ENCODE measurements at regions not wholly inside any gene's neighbourhood (a gene's known extent, or its start where the extent isn't known, plus 50 kb on each side); places are given as distances from the start of the nearest gene placed in this dataset.
"Not testable (repeated sequence)": the region's sequence is repeated elsewhere in the genome, so short reads cannot be mapped to it uniquely, and the experiment has no call there.

DNA sequence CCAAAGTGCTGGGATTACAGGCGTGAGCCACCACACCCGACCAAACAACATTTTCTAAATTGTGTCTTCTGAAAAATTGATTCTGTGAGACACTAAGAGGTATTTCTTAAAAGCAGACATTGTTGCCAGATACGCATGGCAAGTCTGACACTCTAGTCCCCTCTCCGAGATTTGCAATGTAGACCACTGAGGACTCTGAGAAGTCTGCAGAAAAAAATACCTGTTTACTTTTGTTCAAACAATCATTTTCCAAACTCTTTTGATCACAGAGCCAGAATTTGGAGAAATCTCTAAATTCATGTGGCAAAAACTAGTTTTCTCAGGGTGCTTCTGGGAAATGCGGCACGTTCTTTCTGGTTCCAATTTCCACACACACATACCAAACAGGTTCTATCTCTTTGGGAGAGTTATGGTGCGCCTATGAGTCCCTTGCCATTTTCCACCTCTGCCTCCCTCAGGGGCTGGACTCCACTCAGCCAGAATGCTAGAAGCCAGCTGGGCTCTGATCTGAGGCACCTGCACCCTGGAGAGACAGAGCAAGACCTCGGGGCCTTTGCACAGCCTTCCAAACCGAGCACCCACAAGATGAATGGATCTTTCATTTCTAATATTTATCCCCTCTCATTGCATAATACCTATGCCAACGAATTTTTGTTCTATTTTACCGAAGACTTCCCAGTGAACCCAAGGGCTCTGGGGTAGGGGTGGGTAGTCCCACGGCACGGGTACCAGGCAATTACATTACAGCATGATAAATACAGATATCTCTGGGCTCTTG lies 152.7 kb downstream of the MYCN start:
- no peak for DNase-seq

DNA sequence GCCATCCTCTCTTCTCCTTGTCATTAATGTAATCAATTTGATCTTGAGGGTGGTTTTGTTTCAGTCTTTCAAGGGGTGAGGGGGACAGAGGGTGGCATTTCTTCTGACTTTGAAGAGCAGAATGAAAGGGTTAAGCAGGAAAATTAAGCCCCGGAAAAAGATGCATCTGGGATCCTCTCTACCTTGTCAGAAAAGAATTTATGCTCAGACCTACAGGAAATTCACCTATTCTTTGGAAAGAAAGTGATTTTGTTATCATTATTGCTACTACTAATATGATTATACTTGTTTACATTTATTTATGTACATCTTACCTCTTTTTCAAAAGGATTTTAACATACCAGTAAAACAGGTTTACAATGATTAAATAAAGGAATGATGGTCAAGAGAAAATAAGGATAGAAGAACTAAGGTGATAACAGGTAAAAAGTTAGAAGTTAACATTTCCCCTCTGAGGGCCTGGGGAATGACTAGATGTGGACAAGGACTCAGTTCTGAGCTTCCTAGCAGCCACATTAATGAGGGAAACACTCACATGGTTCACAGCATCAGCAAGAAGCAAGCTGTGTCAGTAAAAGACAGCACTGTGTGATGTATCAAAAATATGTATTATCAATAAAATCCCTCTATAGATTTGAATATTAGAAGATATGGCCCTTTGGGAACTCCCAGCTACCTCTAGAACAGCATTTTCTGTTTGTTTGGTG lies 151.4 kb downstream of the MYCN start:
- DNase-seq, result no peak

DNA sequence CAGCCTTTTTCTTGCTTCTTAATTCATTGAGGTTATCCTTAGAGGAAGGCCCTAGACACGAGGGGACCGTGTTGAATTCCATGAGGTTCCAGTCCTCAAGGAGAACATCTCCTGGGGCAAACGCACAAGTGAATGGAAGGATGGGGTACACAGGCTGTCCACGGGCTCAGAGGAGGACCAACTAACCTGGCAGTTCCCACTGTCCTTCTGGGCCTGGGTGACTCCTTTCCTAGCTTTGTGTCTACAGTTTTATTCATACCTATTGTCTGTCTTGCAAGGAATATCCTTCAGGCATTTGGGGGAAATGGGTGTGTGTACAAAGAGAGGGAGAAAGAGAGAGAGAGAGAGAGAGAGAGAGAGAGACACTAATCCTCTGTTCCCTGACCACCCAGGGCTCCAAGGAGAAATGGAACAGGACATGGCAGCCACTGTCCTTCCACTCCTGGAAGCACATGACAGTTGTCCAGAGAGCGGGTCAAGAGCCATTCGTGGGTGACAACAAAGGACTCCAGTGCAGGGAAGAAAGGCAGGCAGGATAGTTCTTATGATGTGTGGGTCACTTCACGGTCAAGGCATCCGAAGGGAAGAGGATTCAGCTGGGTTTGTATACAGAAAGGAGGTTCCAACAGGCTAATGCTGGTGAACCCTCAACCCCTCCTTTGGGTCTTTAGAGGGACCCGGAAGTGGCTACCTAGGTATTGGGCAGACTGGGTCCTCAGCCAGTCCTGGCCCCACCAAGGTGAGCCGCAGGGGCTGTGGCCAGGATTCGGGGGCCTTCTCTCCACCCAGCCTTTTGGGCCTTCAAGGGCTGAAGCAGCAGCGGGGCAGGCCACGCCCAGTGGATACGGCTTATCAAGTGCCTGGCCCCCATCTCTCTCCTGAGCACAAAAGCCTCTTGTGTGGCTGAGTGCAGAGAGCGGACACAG lies 150.6 kb downstream of the MYCN start:
- DNase-seq, result no peak

DNA sequence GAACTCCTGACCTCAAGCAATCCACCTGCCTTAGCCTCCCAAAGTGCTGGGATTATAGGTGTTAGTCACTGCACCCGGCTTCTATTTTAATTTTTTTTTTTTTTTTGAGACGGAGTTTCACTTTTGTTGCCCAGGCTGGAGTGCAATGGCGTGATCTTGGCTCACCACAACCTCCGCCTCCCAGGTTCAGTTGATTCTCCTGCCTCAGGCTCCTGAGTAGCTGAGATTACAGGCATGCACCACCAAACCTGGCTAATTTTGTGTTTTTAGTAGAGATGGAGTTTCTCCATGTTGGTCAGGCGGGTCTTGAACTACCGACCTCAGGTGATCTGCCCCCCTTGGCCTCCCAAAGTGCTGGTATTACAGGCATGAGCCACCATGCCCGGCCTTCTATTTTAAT lies 149.1 kb downstream of the MYCN start:
- not testable (repeated sequence) for DNase-seq

DNA sequence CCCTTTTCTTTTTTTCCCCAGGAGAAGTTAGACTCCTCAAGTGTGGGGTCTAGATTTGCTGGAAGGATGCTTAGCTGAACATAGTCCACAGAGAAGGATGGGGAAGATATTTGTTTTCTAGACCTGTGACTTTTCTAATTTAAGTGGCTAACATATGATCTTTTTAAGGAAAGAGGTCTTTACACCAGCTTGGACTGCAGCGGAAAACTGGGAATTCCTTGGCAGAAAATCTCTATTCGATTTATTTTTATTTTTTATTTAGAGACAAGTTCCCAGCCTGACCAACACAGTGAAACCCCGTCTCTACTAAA lies 148.4 kb downstream of the MYCN start:
- no peak for DNase-seq

DNA sequence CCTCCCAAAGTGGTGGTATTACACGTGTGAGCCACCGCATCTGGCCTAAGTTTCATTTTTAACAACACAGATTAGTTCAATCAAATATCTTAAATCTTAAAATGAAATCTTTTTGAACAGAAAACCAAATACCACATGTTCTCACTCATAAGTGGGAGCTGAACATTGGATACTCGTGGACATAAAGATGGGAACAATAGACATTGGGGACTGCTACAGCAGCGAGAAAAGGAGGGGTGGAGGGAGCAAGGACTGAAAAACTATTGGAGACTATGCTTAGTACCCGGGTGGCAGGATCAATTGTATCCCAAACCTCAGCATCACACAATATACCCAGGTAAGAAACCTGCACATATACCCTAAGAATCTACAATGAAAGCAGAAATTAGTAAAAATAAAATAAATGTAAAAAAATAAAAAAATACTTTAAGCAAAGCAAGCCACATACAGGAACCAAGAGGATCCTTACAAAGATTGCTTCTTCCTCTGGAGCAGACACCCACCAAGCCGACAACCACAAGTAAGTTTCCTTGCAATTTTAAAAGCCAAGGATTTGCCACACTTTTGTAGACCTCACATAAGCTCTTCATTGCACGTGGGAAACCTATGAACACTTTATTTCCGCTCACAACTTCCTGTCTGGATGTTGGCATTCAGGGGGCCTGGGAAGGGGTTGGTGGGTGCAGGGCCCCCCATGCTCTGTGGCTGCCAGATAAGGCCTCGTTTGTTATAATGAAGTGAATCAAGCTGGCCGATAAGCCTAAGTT lies 147.9 kb downstream of the MYCN start:
- DNase-seq, result no peak

DNA sequence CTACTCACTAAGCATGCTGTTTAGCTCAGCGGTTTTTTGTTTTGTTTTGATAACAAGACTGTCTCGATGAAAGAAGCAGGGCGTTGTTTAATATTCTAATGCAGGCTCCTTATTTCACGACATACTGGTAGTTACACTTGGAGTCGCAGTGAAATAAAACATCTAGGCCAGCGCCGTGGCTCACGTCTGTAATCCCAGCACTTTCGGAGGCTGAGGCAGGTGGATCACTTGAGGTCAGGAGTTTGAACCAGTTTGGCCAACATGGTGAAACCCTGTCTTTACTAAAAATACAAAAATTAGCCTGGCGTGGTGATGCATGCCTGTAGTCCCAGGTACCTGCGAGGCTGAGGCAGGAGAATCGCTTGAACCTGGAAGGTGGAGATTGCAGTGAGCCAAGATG lies 145.8 kb downstream of the MYCN start:
- not testable (repeated sequence) for DNase-seq

DNA sequence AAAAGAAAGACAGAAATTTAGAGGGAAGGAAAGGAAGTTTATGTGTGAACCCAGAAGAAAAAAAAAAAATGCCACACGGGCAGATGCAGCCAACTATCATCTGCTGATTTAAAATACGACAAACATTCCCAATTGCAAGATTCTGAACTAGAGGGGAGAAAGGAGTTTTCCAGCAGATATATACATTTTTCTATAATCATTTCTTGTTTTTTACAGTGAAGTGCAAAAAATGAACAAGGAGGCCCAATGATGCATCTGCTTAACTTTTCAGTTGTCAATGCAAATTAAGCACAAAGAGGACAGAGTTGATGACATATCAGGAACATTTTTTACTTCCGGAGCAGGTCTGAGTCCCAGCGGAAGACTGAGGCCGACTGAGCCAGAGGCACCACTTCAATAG lies 144.7 kb downstream of the MYCN start:
- no peak for DNase-seq

DNA sequence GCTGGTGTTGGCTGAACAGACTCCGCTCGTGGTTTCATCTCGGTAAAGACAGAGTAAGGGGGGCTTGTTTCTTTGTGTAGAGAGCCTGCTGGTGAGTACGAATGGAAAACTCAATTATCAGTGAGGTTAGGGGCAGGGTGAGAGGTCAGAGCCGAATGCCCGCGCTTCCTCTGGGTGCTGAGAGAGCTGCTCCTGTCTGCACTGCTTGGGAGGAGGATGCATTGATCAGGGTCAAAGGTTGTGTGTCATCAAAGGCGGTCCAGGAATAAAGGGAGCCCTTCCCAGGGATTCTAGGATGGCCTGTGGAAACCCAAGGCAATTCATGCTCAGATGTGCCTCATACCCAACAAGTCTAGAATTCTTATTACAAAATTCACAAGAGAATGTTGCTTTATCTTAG lies 143.9 kb downstream of the MYCN start:
- no peak for DNase-seq

DNA sequence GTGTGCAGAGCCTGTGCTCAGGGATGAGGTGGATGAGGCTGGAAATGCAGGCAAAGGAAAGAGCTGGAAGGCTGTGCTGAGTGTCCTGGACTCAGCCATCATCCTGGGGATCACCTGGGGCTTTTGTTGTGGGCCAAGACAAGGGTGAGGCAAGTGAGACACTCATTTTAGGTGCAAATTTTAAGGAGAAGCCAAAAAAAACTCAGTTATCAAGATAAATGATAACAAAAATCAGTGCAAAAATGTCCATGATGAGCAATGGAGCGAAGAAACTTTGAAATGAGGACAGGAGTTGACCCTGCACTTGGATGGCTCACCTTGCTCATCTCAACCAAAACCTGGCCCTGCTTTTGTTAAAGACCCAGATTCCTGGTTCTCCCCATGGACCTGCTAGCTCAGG lies 141.9 kb downstream of the MYCN start:
- no peak for DNase-seq

DNA sequence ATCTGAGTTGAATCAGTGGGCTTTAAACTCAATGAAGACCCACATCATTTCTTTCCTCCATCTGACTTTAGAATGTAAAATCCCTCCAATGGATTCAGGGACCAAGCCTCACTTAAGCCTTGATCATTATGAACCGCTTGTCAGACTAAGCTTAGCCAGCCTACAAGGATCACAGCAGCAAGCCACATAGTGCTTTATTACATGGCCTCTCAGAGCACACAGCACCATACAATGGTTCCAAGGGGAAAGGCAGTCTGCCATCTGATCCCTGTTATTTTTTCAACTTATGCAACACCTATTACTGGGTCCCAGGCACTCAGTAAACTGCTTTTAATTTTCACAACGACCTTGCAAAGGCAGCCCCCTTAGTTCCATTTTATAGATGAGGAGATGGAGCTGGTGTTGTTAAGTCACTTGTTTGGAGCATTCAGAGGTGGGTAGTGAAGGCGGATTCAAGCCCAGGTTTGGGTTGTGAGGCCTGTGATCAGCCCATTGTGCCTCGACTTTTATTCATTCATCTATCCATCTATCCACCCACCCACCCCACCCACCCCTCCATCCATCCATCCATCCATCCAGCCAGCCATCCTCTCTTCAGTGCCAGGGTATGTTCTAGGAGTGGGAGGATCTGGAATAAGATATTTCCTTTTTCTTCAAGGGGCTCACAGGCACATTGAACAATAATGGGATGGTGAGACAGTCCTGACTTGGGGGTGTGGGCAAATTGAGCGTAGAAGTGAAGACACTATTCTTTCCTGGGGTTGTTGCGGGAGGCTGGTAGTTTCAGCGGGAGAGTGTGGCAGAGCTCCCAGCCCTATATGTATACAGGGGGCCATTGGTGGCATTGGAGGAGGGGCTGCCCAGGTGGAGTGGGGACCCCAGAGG lies 141.2 kb downstream of the MYCN start:
- DNase-seq, result no peak

DNA sequence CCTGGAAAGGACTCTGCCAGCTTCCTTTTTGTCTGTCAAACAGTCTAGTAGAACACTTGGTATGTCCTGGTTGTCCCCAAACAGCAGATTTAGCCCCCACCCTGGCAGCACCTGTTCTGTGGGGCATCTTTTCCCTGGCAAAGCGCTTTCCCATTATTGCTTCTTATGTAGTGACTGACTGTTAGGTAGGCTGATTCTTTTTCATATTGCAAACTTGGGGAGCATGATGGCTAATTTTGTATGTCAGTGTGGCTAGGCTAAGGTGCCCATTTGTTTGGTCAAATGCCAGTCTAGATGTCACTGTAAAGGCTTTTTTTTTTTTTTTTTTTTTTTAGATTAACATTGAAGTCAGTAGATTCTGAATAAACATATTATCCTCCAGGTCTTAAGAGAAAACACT lies 140.2 kb downstream of the MYCN start:
- DNase-seq, result no peak

DNA sequence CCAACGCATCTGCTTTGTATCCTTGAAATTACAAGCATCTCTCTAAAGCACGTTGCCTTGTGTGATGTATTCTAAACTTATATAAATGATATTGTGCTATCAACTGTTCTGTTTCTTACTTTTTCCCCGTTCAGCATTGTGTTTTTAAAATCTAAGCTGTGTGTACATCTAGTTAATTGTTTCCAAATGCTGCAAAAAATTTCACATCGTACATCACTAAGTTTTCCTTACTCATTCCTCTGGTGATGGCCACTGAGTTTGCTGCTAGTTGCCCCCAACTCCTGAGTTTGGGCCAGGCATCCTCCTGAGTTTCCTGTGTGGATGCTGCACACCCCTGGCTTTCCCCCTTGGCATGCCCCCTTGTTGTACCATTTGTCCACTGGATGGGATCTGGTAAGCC lies 139.7 kb downstream of the MYCN start:
- DNase-seq, result no peak

DNA sequence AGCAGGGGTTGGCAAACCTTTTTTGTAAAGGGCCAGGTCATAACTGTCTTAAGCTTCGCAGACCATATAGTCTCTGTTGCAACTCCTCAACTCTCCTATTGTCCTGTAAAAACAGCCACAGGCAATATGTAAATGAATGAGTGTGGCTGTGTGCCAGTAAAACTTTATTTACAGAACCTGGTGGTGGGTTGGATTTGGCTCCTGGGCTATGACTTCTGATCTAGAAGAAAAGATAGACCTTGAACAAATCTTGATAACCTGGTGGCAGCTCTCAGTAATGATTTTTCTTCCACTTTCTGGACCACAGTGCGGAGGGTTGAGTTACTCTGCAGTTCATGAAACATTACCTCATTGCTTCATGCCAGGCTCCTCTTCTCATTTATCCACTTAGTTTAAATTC lies 139.3 kb downstream of the MYCN start:
- DNase-seq, result no peak

DNA sequence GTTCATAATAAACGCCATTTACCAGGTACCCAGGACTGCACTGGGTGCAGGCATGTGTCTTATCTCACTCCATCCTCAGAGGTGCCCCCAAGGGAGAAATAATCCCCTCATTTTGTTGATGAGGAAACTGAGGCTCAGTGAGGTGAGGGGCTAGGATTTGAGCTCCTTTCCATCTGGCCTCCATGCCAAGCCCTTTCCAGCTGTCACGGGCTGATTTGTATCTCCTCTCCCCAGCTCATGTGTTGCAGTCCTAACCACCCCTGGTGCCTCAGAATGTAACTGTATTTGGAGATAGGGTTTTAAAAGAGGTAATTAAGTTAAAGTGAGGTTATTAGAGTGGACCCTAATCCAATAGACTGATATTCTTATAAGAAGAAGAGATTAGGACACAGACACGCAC lies 137.3 kb downstream of the MYCN start:
- DNase-seq, result no peak

DNA sequence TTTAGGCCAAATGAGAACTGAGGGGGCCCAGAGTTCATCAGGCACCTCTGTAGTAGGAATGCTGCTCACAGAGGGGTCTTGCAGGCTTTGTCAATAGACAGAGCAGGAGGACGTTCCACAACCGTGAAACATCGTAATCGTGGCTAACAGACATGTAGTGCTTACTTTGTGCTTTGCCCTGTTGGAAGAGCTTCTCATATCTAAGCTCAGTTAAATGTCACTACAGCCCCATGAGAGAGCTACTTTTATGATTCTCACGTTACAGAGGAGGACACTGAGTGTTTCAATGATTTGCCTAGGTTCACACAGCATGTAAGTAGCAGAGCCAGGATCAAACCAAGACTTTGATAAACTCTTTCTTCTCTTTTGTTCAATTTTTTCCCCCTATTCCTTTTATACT lies 136.6 kb downstream of the MYCN start:
- no peak for DNase-seq

DNA sequence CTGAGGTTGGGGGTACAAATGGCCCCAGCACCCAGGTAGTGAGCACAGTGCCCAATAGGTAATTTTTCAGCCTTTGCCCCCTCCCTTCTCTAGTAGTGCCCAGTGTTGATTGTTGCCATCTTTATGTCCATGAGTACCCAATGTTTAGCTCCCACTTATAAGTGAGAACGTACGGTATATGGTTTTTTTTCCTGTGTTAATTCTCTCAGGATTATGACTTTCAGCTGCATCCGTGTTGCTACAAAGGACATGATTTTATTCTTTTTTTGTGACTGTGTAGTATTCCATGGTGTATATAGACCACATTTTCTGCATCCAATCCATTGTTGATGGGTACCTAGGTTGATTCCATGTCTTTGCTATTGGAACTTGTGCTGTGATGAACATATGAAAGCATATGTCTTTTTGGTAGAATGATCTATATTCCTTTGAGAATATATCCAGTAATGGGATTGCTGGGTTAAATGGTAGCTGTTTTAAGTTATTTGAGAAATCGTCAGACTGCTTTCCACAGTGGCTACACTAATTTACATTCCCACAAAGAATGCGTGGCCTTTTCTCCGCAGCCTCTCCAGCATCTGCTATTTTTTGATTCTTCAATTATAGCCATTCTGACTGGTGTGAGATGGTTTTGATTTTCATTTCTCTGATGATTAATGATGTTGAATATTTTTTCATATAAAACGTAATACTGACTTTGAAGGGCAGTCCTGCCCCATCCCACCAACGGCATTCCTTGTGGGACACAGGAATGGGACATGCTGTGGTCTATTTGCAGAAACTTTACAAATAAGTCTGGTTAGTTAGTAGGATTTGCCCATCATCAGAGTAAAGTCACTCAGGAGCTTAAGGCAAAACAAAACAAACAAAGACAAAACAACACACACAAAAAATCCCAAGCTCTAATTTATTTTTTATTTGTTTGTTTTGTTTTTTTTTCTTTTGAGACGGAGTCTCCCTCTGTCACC lies 135.0 kb downstream of the MYCN start:
- DNase-seq, result no peak

DNA sequence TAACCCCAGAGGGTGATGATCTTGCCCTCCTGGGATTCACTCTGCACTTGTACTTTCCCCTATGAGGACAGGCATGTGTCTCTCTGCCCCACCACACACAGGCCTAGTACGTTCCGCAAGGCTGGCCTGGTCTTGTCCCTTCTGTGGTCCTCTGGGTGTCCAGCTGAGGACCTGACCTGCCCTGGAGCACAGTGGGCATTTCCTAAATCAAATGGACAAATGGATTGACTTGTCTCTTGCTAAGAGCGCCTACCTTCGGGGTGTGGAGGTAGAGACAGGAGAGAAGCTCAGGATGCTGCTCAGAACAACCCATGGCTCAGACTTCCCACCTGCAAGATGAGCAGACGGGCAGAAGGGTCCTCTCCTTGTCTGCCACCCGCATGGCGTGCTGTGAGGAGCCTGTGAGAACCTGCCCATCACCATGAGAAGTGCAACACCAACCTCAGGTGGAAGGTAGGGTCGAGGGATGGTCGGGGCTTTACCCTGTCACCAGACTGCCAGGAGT lies 133.6 kb downstream of the MYCN start:
- DNase-seq, result no peak

DNA sequence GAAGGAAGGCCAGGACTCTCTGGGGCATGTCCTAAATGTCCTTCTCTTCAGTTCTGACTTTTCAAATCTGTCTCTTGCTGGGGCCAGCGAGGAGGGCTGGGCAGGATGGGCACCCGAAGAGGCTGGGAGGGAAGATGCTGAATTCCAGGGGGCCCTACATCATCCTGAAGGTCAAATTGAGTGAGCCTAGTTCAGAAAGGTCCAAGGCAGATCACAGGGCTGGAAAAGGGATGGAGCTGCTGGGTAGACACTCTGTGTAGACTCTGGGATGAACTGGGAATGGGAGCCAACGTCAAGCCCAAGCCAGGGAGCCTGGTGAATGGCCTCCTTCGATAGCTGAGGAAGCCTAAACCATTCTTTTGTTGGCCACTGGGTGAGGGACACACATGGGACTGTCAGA lies 133.1 kb downstream of the MYCN start:
- DNase-seq, result no peak

DNA sequence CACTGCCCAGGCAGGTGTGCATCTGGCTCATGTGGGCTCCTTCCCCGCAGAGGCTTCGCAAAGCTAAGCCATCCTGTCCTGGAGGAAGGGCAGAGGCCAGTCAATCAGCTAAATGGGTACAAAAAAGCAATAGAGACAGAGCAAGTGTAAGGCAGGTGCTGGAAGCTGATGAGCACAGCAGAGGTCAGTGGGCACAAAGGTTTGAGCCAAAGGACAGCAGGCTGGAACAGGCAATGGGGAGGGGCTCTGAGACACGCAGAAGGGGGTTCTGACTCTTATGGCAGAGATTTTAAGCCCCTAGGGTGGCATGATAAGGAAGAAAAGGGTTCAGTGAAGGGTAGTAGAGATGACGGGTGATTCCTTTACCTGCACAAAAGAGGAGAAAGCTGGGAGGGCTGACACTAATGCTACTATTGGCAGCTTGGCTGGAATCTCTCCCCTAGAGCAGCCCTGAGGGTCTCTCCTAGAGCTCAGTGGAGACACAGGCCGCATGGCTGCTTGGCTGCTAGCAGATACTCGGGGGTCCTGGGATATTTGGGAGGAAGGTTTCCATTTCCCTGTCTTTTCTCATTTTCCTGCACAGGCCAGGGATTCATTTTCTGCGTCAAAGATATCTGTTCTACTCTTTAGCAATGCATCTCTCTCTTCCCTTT lies 132.4 kb downstream of the MYCN start:
- DNase-seq, result no peak

Measured in T-helper 2 cell (primary cell).